ENCODE measurements at regions not wholly inside any gene's neighbourhood (a gene's known extent, or its start where the extent isn't known, plus 50 kb on each side); places are given as distances from the start of the nearest gene placed in this dataset.

DNA sequence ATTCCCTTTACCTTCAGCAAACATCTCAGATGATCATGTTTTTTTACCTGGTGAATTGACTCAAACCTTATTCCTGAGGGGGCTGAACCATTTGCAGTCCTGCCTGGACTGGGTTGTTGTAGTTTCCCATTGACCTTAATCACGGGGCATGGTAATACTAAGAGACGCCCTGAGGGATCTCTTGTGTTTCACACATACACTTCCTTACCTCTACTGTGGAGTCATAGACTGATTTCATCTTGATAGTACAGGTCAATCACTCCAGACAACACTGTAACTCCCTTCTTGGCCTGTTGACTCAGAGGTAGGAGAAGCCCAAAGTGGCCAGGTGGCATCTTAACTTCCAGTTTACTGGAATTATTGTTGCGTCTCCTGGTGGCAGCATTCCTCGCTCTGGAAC is 1064.0 kb upstream of the PCDH10 start:
- TF ChIP-seq, protein P1, sequence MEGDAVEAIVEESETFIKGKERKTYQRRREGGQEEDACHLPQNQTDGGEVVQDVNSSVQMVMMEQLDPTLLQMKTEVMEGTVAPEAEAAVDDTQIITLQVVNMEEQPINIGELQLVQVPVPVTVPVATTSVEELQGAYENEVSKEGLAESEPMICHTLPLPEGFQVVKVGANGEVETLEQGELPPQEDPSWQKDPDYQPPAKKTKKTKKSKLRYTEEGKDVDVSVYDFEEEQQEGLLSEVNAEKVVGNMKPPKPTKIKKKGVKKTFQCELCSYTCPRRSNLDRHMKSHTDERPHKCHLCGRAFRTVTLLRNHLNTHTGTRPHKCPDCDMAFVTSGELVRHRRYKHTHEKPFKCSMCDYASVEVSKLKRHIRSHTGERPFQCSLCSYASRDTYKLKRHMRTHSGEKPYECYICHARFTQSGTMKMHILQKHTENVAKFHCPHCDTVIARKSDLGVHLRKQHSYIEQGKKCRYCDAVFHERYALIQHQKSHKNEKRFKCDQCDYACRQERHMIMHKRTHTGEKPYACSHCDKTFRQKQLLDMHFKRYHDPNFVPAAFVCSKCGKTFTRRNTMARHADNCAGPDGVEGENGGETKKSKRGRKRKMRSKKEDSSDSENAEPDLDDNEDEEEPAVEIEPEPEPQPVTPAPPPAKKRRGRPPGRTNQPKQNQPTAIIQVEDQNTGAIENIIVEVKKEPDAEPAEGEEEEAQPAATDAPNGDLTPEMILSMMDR (conservative IDR thresholded peaks at IDR 0.05; ENCODE audit: low read depth, low read length), result no peak
- no peak for TF ChIP-seq EZH2 (IDR thresholded peaks at IDR 0.05; ENCODE audit: borderline replicate concordance, low read depth, low read length, poor library complexity, severe bottlenecking)
